NCI-H2196 treated with DMSO at 0.1 percent for 48 hours (cell line): ENCODE measurements at regions not wholly inside any gene's neighbourhood (a gene's known extent, or its start where the extent isn't known, plus 50 kb on each side); places are given as distances from the start of the nearest gene placed in this dataset.

ENCODE experiments used
- DNase-seq: peaks from one replicate; lab custom pipeline; 2025; ENCODE audit not compliant: unreplicated experiment; lab: John Stamatoyannopoulos, UW

- no peak for DNase-seq
These were observed 163.9 kb downstream of the HIPK3 start for GRCh38 chr11:33420959-33421566.

- no peak for DNase-seq
These were observed 162.7 kb downstream of the HIPK3 start for GRCh38 chr11:33419924-33420323.

GRCh38 chr11:33417121-33417520, 159.9 kb downstream of the HIPK3 start:
- DNase-seq, result no peak

- no peak for DNase-seq
These were observed 156.1 kb downstream of the HIPK3 start for GRCh38 chr11:33413301-33413700.

GRCh38 chr11:33412241-33412640, 155.1 kb downstream of the HIPK3 start:
- DNase-seq, result no peak

GRCh38 chr11:33411751-33412150, 154.6 kb downstream of the HIPK3 start:
- no peak for DNase-seq

GRCh38 chr11:33410086-33410765, 153.0 kb downstream of the HIPK3 start:
- no peak for DNase-seq
